ENCODE measurements at regions not wholly inside any gene's neighbourhood (a gene's known extent, or its start where the extent isn't known, plus 50 kb on each side); places are given as distances from the start of the nearest gene placed in this dataset.

DNA sequence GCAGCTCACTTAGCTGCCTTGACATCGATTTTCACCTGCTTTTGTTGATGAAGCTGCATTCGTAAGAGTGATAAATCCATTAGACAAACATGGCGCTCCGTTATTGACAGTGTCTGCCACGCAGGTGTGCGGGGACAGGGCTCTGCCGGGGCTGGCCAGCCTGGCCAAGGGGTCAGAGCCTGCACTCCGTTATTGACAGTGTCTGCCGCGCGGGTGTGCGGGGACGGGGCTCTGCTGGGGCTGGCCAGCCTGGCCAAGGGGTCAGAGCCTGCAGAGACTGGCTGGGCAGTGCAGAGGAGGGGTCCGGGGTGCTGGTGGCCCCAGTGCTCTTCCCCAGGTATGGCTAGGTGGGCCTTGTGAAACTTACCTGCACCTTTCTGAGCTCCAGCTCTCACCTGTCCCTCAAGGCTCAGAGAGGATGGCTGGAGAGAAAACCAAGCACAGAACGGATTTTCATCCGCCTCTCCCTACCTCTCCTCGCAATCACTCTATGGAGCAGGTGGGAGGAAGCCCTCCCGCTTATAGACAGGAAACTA lies 101.6 kb upstream of the B3GAT1 start:
- no peak for ATAC-seq
- H3K27ac Mint-ChIP-seq = no peak overlapping the region

DNA sequence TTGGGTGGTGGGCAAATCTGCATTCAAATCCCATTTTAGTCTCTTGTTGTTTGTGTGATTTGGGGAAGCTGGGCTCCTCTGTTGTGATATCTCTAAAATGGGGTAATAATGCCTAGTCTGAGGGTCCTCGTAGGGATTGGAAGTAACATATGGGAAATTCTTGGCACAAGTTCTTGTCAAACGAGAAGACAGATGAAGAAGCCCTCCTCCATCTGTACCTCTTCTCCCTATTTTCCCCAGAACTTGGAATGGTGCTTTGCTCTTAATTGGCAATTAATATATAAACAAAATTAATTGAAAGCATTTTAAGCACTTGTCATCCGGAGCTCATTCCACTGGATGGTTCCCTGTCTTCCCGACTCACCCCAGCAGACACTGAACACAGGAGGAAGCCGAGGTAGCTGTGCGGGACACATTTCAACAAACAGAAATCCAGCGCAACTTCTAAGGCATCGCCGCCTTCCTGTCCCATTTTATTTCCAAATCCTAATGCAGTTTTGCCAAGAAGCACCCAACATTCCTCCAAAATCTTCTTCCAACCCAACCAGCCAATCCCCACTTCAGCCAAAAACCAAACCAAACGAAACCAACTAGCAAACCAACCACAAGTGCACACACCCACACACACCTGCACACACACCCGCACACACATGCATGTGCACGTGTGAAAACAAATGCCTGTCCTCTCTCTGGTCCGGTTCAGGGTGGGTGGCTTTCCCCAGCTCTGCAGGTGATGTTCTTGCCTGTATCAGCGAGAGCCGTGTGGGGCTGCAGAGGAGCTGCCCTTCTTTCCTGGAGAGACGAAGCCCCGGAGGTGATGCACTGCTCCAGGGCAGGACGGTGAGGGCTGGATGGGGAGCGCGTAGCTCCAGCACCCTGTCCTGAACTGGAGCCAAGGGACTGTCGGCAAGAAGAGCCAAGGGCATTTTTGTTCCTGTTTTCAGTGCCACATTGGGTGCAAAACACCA lies 100.8 kb upstream of the B3GAT1 start:
- no peak for DNase-seq (ENCODE audit: low spot score)
- Mint-ChIP-seq H3K9me3 (no peaks in the 10 kb centered on the region), H3K4me3 (no peak overlapping the region), H3K4me1 (ENCODE audit: low read depth in 2 of 2) (peaks cover 0 to 3% of the 10 kb centered on the region in 2 donors), H3K36me3 (no peaks in the 10 kb centered on the region), H3K27ac (no peak overlapping the region), H3K27me3 (peaks cover 0 to 7% of the 10 kb centered on the region in 2 donors)
- no peak for ATAC-seq

More for the DNA sequence above, 101.6 kb upstream of the B3GAT1 start:
- H3K9me3 Mint-ChIP-seq = no peaks in the 10 kb centered on the region
- H3K4me1 Mint-ChIP-seq (ENCODE audit: low read depth in 2 of 2) = peaks cover 0 to 3% of the 10 kb centered on the region in 2 donors
- peaks cover 0 to 7% of the 10 kb centered on the region in 2 donors for H3K27me3 Mint-ChIP-seq
- no peaks in the 10 kb centered on the region for H3K36me3 Mint-ChIP-seq
- H3K4me3 Mint-ChIP-seq = no peak overlapping the region
- DNase-seq (ENCODE audit: low spot score) = no peak

DNA sequence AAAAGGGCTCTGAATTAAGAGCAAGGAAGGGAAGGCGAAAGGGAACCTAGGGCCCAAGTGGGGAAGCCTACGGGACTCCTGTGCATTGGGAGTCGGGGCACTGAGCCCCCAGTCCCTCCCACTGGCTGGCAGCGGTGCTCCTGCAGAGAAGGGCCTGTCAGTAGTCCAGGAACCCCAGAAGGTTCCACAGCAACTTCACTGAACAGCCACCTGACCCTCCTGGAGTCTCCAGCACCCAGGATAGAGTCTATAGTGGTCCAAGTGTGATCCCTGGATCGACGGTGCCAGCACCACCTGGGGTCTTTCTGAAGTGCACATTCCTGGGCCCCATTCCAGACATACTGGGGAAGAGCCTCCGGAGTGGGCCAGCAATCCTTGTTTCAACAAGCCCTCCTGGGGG lies 100.0 kb upstream of the B3GAT1 start:
- no peaks in the 10 kb centered on the region for H3K36me3 Mint-ChIP-seq
- no peak for DNase-seq (ENCODE audit: low spot score)
- peaks cover 0 to 7% of the 10 kb centered on the region in 2 donors for H3K27me3 Mint-ChIP-seq
- H3K4me1 Mint-ChIP-seq (ENCODE audit: low read depth in 2 of 2) = peaks cover 0 to 3% of the 10 kb centered on the region in 2 donors
- no peak overlapping the region for H3K4me3 Mint-ChIP-seq
- no peaks in the 10 kb centered on the region for H3K9me3 Mint-ChIP-seq
- H3K27ac Mint-ChIP-seq = no peak overlapping the region
- ATAC-seq = no peak

DNA sequence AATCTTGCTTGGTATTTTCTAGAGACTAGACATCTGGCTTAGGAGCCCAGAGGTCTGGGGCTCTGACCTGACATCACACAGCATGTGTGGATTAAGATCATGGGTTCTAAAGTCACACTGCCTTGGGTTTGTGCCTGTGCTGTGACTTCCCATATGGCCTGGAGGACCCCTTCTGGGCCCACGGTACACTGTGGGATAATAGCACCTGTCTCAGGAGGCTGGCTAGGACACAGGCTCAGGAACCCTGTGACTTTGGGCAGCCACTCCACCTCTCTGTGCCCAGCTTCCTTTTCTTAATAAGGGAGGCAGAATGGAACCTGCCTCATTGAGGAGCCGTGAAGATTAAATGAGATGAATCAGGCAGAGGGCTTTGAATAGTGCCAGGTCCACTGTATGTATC lies 99.2 kb upstream of the B3GAT1 start:
- Mint-ChIP-seq H3K9me3 (no peaks in the 10 kb centered on the region), H3K4me1 (ENCODE audit: low read depth in 2 of 2) (peaks cover 0 to 3% of the 10 kb centered on the region in 2 donors), H3K27ac (no peak overlapping the region), H3K36me3 (no peaks in the 10 kb centered on the region), H3K27me3 (peaks cover 0 to 3% of the 10 kb centered on the region in 2 donors), H3K4me3 (no peak overlapping the region)
- DNase-seq (ENCODE audit: low spot score) = no peak
- ATAC-seq = no peak

DNA sequence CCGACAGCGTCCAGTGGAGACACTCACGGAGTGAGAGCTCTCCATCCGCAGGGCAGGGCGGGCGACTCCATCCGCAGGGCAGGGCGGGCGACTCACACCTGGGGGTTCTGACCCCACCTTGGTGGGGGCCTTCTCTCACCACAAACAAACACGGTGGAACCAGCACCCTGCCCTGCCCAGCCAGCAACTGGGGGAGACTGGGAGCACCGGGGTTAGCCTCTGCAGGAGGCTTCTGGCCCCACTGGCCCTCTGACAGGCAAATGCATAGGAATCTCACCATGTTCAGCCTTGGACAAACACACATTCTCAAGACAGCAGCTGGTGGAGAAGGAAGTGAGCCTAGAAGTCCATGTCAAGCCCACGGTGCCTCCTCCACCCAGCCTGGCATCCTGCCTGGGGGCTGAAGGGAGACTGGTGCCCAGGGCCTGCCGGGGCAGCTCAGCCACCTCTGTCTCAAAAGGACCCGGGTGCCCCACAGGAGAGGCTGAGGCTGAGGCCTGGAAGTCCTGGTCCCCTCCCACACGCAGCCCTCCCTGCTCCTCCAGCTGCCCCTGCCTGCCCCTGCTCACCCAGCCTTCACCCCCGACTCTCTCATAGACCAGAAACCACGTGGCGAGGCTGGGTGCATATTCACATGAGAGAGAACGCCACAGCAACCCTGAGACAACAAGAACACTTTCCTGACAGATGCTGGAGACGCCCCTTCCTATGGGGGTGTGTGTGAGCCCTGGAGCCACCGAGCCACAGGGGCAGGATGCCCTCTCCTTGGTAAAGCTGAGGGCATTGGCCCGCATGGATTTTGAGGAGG lies 98.4 kb upstream of the B3GAT1 start:
- Mint-ChIP-seq H3K4me3 (no peak overlapping the region), H3K9me3 (no peaks in the 10 kb centered on the region), H3K27ac (no peak overlapping the region), H3K27me3 (peaks cover 0 to 3% of the 10 kb centered on the region in 2 donors), H3K4me1 (ENCODE audit: low read depth in 2 of 2) (peaks cover 0 to 3% of the 10 kb centered on the region in 2 donors), H3K36me3 (no peaks in the 10 kb centered on the region)
- ATAC-seq (no peak), DNase-seq (ENCODE audit: low spot score) (no peak)

DNA sequence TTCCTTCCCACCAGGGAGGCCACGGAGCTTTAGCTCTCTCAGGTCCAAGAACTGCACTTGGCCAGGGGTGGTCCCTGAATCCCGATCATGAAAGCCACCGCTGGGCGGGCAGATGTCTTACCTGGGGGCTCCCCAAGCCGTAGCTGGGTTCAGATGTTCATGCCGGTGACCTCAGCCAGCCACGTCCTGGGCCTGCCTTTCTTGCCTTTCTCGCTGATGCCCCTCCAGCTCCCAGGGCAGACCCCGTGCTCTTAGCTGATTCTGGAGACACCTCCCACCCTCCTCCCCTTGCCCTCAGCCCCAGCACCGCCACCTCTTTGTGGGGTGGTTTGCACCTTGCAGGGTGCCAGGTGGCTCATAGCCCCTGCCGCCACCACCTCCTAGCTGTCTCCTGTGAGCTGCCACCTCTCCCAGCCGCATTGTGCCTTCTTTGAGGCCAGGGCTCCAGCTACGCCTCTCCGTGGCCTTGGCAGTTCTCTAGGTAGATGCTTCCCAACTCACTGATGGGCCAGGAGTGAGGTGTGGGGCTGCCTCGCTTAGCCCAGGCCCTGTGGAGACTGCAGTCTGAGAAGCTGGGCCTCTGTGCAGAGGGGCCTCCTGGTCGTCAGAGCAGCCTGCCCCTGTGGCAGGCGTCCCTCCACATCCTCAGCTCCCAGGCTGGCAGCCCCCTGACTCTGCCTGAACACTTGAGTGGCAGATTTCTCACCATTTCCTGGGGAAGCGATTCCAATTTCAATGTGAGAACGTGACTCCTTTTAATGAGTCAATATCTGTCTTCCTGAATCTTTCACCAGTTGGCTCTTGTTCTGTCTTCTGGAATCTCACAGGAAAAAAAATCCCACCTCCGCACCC lies 97.6 kb upstream of the B3GAT1 start:
- H3K36me3 Mint-ChIP-seq = no peaks in the 10 kb centered on the region
- DNase-seq (ENCODE audit: low spot score) (no peak), ATAC-seq (no peak)
- no peak overlapping the region for H3K27ac Mint-ChIP-seq
- H3K4me1 Mint-ChIP-seq (ENCODE audit: low read depth in 2 of 2) = peaks cover 0 to 3% of the 10 kb centered on the region in 2 donors
- H3K9me3 Mint-ChIP-seq = no peaks in the 10 kb centered on the region
- H3K4me3 Mint-ChIP-seq = no peak overlapping the region
- peaks cover 0 to 3% of the 10 kb centered on the region in 2 donors for H3K27me3 Mint-ChIP-seq

DNA sequence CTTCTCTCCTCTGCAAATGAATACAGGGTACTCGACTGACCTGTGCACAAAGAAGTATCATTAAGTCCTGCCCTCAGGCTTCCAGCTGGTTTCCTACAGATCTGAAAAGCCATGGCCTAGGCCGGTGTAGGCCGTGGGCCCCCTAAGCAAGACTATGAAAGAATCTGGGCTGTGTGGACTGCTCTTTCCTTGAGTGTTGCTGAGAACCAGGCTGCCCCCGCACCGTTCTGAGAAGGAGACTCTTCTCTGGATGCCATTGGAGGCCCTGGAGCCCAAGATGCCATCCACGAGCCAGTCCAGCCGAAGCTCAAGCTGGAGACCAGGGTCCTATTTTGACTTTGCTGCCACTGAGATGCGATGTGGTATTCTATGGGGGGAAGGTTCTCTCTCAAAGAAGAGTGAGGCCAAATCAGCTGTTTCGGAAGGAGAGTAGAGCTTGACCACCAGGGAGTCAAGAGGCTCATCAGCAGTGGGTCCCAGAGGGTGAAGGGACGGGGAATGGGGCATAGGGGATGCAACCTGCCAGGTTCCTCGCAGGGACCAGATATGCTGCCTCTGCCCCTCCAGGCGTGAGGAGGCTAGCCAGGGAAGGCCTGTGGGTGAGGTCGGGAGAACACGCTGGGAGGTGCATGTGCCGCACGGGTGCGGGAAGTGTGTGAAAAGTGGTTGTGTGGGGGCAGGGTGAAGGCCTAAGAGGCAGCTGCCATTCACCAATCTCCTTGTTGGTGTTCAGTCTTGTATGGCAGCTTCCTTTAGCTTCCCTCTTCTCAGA lies 96.4 kb upstream of the B3GAT1 start:
- Mint-ChIP-seq H3K27ac (no peak overlapping the region), H3K27me3 (peaks cover 0 to 8% of the 10 kb centered on the region in 2 donors), H3K9me3 (no peaks in the 10 kb centered on the region), H3K36me3 (no peaks in the 10 kb centered on the region), H3K4me3 (no peak overlapping the region), H3K4me1 (ENCODE audit: low read depth in 2 of 2) (peaks cover 0 to 3% of the 10 kb centered on the region in 2 donors)
- DNase-seq (ENCODE audit: low spot score) (no peak), ATAC-seq (no peak)

DNA sequence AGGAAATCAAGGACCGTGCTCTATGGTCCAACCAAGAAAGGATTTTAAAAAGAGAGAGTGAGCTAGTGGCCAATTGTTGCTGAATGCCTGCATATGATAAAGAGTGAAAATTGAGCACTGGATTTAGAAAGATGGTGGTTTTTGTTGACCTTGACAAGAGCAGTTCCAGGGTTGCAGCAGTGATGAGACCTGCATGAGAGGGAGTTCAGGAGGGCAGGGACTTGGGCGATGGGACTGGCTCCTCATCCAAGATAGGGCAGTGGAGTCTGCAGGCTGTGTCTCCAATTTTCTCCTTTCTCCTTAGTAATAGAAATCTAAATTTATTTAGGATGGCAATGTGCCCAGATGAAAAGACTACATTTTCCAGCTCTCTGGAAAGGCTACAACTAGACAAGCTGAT lies 94.0 kb upstream of the B3GAT1 start:
- H3K4me3 Mint-ChIP-seq = no peak overlapping the region
- no peaks in the 10 kb centered on the region for H3K36me3 Mint-ChIP-seq
- no peak for DNase-seq (ENCODE audit: low spot score)
- no peak overlapping the region for H3K27ac Mint-ChIP-seq
- H3K9me3 Mint-ChIP-seq = no peaks in the 10 kb centered on the region
- peaks cover 0 to 5% of the 10 kb centered on the region in 2 donors for H3K27me3 Mint-ChIP-seq
- H3K4me1 Mint-ChIP-seq (ENCODE audit: low read depth in 2 of 2) = peaks cover 0 to 3% of the 10 kb centered on the region in 2 donors
- no peak for ATAC-seq

DNA sequence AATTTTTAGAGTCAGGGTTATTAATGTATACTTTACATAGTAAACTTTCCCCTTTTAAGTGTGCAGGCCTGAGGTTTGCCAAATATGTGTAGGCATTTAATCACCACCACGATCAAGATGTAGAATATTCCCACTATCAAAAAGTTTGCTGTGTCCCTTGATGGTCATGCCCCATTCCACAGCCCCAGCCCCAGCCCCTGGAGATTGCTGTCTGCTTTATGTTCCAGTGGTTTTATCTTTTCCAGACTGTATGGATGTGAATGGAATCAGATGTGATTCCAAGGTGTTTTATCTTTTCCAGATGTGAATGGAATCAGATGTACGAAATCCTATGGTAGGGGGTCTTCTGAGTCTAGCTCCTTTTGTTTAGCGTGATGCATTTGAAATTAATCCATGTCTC lies 93.1 kb upstream of the B3GAT1 start:
- H3K4me3 Mint-ChIP-seq = no peak overlapping the region
- DNase-seq (ENCODE audit: low spot score) = no peak
- ATAC-seq = no peak
- no peak overlapping the region for H3K27ac Mint-ChIP-seq
- no peaks in the 10 kb centered on the region for H3K4me1 Mint-ChIP-seq (ENCODE audit: low read depth in 2 of 2)
- H3K27me3 Mint-ChIP-seq = peaks cover 0 to 5% of the 10 kb centered on the region in 2 donors
- H3K9me3 Mint-ChIP-seq = no peaks in the 10 kb centered on the region
- no peaks in the 10 kb centered on the region for H3K36me3 Mint-ChIP-seq

DNA sequence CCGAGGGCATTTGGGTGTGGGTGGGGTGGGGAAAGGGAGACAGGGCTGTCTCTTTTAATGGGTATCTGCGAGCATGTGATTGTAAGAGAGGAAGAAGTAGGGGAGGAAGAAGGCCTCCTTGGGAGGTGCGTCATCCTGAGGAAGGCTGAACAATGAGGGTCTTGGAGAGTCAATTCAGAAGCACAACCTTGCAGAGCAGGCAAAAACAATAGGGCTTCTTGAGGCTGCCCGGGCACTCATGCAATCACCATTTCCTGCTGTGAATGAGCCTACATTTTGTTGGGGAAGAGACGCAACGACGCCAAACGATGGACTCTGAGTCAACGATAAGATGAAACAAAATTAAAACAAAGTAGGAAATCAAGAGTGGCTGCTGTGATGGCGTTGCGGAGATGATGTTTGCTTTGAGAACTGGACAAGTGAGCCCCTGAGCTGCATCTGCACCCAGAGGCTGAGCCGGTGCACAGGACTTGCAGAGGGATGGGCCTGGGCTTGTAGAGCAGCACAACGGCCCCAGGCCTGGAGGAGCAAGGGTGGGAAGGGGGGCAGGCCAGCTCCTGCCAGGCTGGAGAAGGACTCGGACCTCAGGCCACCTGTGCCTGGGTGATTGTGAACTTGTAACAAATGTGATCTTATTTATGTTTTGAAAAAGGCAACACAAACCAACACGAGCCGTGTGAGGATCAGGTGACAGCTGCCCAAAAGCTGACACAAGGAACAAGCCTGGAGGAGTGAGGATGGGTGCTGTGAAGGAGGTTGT lies 92.3 kb upstream of the B3GAT1 start:
- H3K27me3 Mint-ChIP-seq = peaks cover 0 to 5% of the 10 kb centered on the region in 2 donors
- no peaks in the 10 kb centered on the region for H3K9me3 Mint-ChIP-seq
- DNase-seq (ENCODE audit: low spot score) = no peak
- H3K4me1 Mint-ChIP-seq (ENCODE audit: low read depth in 2 of 2) = no peaks in the 10 kb centered on the region
- no peak overlapping the region for H3K4me3 Mint-ChIP-seq
- no peak for ATAC-seq
- no peaks in the 10 kb centered on the region for H3K36me3 Mint-ChIP-seq
- H3K27ac Mint-ChIP-seq = no peak overlapping the region

DNA sequence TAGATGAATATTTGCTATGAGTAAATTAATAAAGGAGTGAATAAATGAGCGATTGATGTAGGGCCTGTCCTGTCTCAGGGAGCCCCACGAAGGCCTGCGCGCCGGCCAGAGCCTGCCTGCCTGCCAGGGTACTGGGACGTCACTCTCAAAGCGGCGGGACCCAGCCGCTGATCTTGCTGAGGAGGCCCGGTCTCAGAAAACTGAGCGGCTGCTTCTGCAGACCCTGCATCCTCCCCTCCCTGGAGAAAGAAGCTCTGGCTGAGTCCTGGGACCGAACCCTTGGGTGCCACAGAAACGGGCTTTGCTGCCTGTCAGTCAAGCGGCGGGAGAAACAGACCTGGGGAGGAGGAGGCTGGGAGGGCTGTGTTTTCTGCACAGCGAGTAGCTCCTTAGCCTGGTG lies 91.6 kb upstream of the B3GAT1 start:
- Mint-ChIP-seq H3K36me3 (no peaks in the 10 kb centered on the region), H3K9me3 (no peaks in the 10 kb centered on the region), H3K4me3 (no peak overlapping the region), H3K27me3 (peaks cover 0 to 5% of the 10 kb centered on the region in 2 donors), H3K27ac (no peak overlapping the region), H3K4me1 (ENCODE audit: low read depth in 2 of 2) (no peaks in the 10 kb centered on the region)
- DNase-seq (ENCODE audit: low spot score) = no peak
- no peak for ATAC-seq

DNA sequence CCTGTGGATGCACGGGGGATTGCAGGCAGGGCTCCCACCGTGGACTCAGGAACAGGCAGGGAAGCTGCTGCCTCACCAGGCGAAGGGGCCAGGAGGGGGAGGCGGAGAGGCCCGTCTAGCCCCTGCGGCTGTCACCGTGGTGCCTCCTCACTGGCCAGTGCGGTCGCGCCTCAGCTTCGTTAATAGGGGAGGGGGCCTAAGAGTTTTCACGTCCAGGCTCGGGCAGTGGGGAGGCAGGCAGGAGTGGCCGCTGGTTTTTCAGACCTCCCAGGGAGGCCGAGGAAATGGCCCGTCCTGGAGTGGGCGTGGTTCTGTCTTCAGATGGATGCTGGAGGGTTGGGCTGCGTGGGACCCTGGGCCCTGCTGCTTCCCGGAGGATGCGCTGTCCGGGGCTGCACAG lies 91.1 kb upstream of the B3GAT1 start:
- ATAC-seq = no peak
- H3K36me3 Mint-ChIP-seq = no peaks in the 10 kb centered on the region
- H3K27me3 Mint-ChIP-seq = peaks cover 0 to 5% of the 10 kb centered on the region in 2 donors
- H3K4me3 Mint-ChIP-seq = no peak overlapping the region
- H3K27ac Mint-ChIP-seq = no peak overlapping the region
- H3K9me3 Mint-ChIP-seq = no peaks in the 10 kb centered on the region
- DNase-seq (ENCODE audit: low spot score) = no peak
- H3K4me1 Mint-ChIP-seq (ENCODE audit: low read depth in 2 of 2) = no peaks in the 10 kb centered on the region

All from natural killer cell treated with Interleukin-12 subunit alpha and Interleukin-12 subunit beta and Interleukin-15 and Interleukin-18, amount 100 ng/mL, for 72 hours (primary cell).